RKO (cell line): ENCODE measurements at regions not wholly inside any gene's neighbourhood (a gene's known extent, or its start where the extent isn't known, plus 50 kb on each side); places are given as distances from the start of the nearest gene placed in this dataset.
A peak's percentile ranks its signal among the peaks of the same experiment; 100 is the strongest.

ENCODE experiments used
- DNase-seq: peaks from one replicate; pipeline ENCODE4 v3.0.0-alpha.2; 2016; ENCODE audit warnings: low spot score

DNA sequence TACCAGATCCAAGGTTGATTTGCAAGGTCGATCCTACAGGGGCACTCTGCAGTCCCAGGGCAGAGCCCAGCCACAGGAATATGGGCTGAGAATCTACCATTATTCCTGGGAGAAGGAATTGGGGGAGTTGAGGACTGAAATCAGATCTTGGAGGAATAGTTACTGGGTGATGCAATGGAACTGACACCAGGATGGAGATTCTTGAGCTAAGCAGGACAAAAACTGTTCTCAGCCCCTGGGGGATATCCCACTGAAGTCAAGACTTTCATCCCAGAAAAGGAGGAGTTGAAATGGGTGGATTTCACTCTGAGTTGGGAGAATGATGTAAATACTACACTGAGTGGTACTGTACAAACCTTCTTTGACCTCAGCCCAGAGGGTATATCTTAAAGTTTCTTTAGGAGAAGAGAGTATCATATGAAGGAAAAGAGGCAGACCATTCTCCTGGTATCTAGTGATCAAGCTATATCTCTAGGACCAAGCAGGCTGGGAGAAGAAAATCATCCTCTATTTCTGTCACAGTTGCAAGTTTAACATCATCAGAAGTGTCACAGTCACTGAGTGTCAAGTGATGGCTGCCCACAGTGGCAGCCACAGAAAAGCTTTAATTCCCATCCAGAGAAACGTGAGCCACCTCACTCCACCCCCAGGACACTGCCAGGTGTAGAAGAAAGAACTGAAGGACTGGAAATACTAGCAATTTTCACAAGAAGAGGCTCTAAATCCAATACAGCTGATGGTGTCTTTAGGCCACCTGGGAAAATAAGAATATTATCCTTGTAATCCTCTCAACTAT lies 181.9 kb downstream of the NUAK1 start:
- DNase-seq, result no peak

DNA sequence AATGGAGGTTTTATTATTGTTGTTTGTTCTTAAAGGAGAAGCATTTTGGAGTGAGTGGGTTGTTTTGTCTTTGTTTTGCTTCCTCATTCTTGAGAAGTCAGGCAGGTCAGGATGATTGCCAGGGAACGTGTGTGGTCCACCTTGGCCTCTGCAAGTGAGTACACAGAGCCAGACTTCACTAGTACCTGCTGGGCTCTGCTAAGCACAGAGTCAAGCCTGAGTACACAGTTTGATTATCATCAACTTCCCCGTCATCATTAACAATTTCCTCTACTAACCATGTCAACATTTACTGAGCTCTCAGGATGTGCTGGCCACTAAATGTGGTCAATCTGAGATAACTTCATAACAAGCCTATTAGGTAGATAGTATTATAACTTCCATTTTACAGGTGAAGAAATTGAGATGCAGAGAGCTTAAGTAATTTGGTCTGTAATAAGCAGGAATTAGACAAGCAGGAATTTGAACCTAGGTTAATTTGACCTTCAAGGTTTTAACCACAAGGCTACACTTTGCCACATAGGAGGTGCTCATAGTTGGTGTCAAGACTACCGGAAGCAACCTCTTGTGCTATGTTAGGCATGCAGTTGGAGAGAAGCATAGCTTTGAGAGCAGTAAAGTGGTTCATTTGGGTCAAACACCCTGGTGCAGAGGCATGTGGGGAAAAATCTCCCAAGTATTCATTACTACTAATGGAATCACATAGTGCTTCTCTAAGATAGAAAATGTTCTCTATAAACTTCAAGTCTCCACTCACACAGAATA lies 178.3 kb downstream of the NUAK1 start:
- DNase-seq, result no peak

DNA sequence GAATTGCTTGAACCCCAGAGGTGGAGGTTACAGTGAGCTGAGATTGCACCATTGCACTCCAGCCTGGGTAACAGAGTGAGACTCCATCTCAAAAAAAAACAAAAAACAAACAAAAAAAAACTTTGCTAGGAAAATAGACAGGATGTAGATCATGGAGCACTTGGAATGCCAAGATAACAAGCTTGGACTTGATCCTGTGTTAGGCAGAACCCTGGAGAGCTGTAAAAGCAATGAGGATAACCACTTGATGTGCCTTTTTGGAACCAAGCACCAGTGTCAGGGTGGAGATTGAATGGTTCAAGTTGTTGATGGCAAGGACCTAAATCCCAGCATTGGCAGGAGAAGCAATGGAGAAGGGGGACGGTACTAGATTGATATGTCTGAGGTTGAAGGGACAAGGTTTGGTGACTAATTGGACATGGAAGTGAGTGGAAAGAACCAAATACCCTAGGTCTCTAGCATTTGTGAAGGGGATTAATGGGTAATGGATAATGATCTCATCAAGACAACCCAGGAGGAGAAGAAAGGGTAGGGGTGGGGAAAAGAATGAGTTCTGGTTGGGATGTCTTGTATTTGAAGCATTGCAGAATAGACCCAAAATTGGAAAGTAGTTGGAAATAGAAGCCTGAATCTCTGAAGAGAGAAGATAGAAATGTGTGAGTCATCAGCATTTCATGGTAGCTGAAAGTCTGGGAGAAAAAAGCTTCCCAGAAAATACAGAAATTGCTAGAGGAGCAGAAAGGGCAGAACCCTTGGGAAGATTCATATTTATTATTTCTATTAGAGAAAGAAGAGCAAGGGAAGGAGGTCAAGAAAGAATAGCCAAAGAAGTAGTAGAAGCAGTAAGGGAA lies 176.7 kb downstream of the NUAK1 start:
- DNase-seq, result no peak

DNA sequence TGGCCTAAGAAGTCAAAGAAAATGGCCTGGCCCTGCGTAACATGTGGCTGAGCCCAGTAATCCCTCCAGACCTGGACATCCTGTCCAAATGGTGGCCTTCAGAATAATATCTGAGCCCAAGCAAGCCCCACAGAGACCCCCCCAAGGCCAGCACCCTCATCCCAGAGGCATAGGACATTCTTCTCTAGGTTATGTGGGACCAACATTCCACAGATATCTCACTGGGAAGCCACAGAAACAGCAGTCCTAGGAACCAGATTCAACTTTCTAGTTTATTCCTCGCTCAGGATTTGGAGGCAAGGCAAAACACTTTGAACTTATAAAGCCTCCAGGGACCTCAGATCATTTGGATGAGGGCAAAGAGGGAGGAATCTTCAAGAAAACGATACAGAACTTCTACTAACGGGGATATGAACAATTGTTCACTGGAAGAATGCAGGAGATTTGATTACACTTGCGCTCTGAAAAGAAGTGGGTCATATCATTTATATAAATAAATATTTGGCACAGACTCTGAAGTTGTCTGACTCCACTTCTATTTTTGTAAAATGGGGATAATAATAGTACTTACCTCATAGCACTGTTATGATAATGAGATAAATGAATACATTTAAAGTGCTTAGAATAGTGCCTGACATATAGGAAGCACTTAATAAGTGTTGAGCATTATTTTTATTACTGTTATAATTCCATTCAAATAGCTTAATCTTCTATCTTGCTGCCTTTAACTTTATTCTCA lies 171.5 kb downstream of the NUAK1 start:
- DNase-seq, result no peak

DNA sequence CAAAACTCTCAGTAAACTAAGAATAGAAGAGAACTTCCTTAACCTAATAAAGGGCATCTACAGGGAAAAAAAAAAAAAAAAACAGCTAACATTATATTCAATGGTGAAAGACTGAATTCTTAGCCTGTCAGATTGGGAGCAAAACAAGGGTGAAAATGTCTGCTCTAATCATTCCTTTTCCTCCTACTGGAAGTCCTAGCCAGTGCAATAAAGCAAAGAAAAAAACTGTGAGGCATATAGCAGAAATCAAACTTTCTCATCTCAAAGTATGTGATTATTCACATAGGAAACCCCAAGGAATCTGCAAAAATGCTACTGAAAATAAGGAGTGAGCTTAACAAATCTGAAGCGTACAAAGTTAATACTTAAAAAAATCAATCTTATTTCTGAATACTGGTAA lies 170.7 kb downstream of the NUAK1 start:
- DNase-seq, result no peak

DNA sequence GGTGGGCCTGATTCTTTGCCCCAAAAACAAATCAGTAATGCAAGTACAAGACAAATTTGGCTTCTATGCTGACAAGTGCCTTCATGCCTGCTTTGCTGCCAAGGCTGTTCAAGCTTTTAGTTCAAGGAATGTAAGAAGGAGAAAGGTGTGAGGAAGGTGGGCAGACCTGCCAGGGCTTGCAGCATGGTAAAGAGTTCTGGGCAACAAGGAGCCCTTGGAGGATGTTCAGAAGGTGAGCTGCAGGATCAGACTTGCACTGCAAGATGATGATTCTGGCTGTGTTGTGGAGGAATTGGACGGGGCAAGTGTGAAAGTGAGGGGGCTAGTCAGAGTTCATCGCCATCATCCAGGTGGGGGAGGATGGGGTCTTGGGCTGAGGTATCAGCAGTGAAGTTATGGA lies 167.9 kb downstream of the NUAK1 start:
- no peak for DNase-seq

GRCh38 chr12:105974738-105975137 lies 164.0 kb downstream of the NUAK1 start:
- no peak for DNase-seq

DNA sequence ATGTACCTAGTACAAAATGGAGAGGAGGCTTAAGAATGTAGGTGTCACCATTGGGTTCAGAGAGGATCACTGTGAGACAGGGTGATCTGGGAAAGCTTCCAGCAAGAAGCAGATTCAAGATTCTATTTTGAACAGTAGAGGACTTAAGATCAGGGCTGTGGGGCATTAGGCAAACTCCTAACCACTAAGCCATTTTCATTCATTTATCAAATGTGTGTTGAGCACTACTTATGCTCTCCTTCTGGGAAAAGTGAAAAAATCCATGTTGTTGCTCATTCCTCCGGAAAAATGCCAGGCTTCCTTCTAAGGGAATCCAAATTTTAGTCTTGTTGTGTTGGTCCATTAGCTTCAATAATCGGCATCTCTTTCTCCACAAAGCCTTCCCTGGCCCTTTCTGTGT lies 163.4 kb downstream of the NUAK1 start:
- DNase-seq, result no peak

DNA sequence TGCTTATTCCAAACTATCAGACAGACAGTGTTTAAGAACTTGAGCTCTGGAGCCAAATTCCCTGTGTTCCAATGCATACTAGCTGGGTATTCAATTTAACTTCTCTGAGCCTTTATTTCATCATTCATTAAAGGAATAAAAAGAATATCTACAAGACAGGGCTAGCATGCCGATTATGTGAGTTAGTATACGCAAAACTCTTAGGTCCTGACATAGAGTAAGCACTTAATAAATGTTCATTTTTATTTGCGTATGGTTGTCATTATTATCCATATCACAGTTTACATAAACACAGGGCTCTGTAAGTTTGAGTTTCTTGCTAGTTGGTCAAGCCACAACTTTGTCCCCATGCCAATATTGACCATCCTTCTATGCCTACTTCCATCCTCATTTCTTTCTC lies 161.5 kb downstream of the NUAK1 start:
- no peak for DNase-seq

DNA sequence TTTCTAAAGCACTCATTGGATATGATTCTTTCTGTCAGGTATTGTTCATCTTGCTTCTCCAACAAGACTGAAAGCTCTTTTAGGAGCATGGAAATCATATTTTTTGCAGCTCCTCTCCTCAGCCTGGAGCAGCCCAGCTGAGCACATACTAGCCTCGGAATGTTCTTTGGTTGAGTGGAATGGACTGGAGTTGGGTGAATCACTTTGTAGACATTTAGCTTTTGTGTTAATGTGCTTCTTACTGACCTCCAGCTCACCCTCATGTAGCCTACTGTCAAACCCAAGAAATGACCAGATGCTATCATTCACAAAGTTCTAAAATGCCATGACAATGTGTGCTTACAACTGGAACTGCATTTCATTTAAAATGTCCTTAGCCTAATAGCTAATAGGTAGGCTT lies 161.1 kb downstream of the NUAK1 start:
- no peak for DNase-seq

DNA sequence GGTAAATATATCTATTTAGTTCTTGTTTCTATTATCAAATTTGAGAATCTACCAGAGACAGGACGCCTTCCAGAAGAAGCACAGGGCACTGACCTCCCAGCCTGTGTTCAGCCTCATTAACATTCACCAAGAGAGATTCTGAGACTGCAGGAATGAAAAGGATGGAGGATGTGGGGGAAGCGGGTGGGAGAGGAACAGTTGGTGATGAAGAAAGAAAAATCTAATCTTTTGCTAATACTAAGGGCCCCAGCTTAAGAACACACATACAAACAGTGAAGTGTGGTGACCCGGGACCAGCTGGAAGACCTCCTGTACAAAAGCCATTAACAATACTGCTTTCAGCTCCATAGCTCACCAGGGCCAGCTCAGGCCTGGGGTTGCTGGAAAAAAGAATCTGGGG lies 160.5 kb downstream of the NUAK1 start:
- DNase-seq, result no peak

DNA sequence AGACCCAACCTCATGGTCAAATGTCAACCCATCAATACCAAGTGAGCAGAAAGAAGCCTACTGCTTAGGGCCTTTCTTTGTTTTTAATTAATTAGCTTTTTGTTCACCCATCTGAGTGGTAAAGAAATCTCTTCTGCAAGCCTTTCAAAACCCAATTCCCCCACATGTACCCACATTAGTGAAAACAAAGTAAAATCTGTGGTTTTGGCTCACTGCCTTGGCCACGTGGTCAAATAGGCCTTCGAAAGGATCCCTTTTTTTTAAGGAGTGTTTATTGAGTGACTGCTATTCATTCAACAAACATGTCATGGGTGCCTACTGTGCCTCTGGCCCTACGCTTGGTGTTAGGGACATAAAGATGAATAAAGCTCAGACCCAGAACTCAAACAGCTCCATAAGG lies 160.1 kb downstream of the NUAK1 start:
- no peak for DNase-seq

- no peak for DNase-seq
These were observed 158.7 kb downstream of the NUAK1 start for GRCh38 chr12:105980085-105980484.

DNA sequence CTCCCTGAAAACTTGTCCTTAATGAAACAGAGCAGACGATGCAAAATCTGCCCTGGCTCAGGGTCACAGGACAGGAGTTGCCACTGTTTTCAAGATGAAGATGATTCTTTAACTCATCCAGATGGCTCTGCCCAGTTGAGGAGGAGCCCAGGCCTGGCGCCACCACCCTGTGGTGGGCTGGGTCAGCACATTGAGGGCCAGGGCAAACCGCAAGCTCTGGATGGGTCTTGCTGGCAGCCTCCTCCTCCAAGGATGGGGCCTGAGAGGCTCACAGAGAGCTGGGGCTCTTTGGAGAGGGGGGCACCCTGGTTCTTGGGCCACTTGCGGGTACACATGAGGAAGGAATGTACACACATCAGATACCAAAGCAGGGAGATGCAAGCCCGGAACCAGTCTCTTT lies 158.2 kb downstream of the NUAK1 start:
- no peak for DNase-seq

- DNase-seq, result no peak
These were observed 156.7 kb downstream of the NUAK1 start for GRCh38 chr12:105982022-105982421.

DNA sequence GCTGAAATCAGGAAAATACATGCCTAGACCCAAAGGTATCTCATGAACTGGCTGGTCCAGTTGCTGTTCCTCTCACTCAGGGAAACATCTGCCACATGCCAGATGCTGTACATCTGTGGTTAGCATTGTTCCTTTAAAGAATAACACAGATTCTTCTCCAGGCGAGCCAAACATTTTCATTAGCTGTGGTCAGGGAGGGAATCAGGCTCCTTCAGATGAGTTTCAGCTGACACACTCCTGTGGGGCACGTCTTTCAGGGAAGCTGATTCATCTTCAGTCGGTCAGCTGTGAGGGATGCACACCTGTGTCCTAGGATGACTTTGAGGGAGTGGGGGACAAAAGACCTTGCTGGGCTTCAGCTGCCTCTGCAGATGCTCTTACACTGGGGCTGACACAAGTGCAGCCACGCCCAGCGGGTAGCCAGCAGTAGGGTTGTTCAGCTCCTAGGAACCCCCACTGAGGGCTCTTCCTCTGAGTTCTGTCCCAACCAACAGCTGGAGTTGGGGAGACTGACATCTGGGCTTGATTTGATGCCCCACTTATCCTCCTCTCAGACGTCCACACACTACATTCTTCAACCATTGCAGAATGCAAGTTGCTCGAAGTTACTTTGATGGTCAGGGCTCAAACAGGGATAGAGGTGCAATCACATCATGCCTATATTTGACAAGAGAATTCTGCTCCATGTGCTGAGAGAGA lies 155.0 kb downstream of the NUAK1 start:
- no peak for DNase-seq

GRCh38 chr12:105985383-105985782 lies 153.4 kb downstream of the NUAK1 start:
- DNase-seq, result no peak

GRCh38 chr12:105986779-105987684 lies 151.7 kb downstream of the NUAK1 start:
- peak; percentile 5 for DNase-seq

- DNase-seq, result no peak
These were observed 151.1 kb downstream of the NUAK1 start for GRCh38 chr12:105987685-105988035.
